Activated CD4-positive, alpha-beta T cell treated with anti-CD3 and anti-CD28 coated beads, Interleukin-2, amount 10 ng/mL, durations not matched to agents 7 days and 5 days (primary cell): ENCODE measurements at regions not wholly inside any gene's neighbourhood (a gene's known extent, or its start where the extent isn't known, plus 50 kb on each side); places are given as distances from the start of the nearest gene placed in this dataset.

Source experiments
- CTCF ChIA-PET: fragments of 350-600 bp; sonication (Branson Sonifier 250); formaldehyde crosslinking; loops from one replicate; lab custom pipeline; 2021; ENCODE audit warnings: antibody characterized with exemption; lab: Charles Lee
- POLR2A ChIA-PET: fragments of 350-600 bp; sonication (Branson Sonifier 250); formaldehyde crosslinking; loops from one replicate; lab custom pipeline; 2021; ENCODE audit warnings: antibody characterized with exemption; lab: Charles Lee
- DNase-seq: peaks from one replicate; pipeline ENCODE4 v3.0.0-alpha.2; 2020
- H3K27ac Mint-ChIP-seq: one replicate; pipeline ENCODE4 v1.8.0; 2021; ENCODE audit warnings: mild to moderate bottlenecking, moderate library complexity, mixed read lengths
- H3K27me3 Mint-ChIP-seq: one replicate; pipeline ENCODE4 v1.8.0; 2021; ENCODE audit warnings: mixed read lengths
- H3K36me3 Mint-ChIP-seq: one replicate; pipeline ENCODE4 v1.8.0; 2021; ENCODE audit warnings: low read depth, mixed read lengths
- H3K4me1 Mint-ChIP-seq: one replicate; pipeline ENCODE4 v1.8.0; 2021; ENCODE audit warnings: mixed read lengths
- H3K4me3 Mint-ChIP-seq: one replicate; pipeline ENCODE4 v1.8.0; 2021; ENCODE audit warnings: mild to moderate bottlenecking, moderate library complexity, mixed read lengths
- H3K9me3 Mint-ChIP-seq: one replicate; pipeline ENCODE4 v1.8.0; 2021; ENCODE audit warnings: mixed read lengths

- ChIA-PET CTCF (no interaction called here), POLR2A (no interaction called here)
- Mint-ChIP-seq H3K4me1 (no peaks in the 10 kb centered on the region), H3K27ac (no peak overlapping the region), H3K36me3 (no peaks in the 10 kb centered on the region), H3K9me3 (peaks cover 2% of the 10 kb centered on the region), H3K4me3 (no peak overlapping the region), H3K27me3 (no peaks in the 10 kb centered on the region)
- no peak for DNase-seq
These were observed 206.5 kb upstream of the PGR start for GRCh38 chr11:101336155-101336554.

- ChIA-PET POLR2A (no interaction called here), CTCF (no interaction called here)
- H3K4me3 Mint-ChIP-seq: no peak overlapping the region
- H3K4me1 Mint-ChIP-seq: no peaks in the 10 kb centered on the region
- DNase-seq: no peak
- H3K27ac Mint-ChIP-seq: no peak overlapping the region
- no peaks in the 10 kb centered on the region for H3K36me3 Mint-ChIP-seq
- H3K9me3 Mint-ChIP-seq: peaks cover 6% of the 10 kb centered on the region
- no peaks in the 10 kb centered on the region for H3K27me3 Mint-ChIP-seq
These were observed 205.0 kb upstream of the PGR start for GRCh38 chr11:101334581-101334980.

GRCh38 chr11:101331411-101331810, 201.8 kb upstream of the PGR start:
- Mint-ChIP-seq H3K27ac (no peak overlapping the region), H3K36me3 (no peaks in the 10 kb centered on the region), H3K27me3 (no peaks in the 10 kb centered on the region), H3K4me3 (no peak overlapping the region), H3K9me3 (peaks cover 3% of the 10 kb centered on the region), H3K4me1 (no peaks in the 10 kb centered on the region)
- ChIA-PET POLR2A (no interaction called here), CTCF (no interaction called here)
- DNase-seq: no peak

- H3K27ac Mint-ChIP-seq: no peak overlapping the region
- H3K9me3 Mint-ChIP-seq: peaks cover 3% of the 10 kb centered on the region
- no peaks in the 10 kb centered on the region for H3K36me3 Mint-ChIP-seq
- ChIA-PET CTCF (no interaction called here), POLR2A (no interaction called here)
- H3K27me3 Mint-ChIP-seq: no peaks in the 10 kb centered on the region
- no peaks in the 10 kb centered on the region for H3K4me1 Mint-ChIP-seq
- DNase-seq: no peak
- H3K4me3 Mint-ChIP-seq: no peak overlapping the region
These were observed 198.3 kb upstream of the PGR start for GRCh38 chr11:101327908-101328307.

- no peaks in the 10 kb centered on the region for H3K27me3 Mint-ChIP-seq
- DNase-seq: no peak
- no peaks in the 10 kb centered on the region for H3K4me1 Mint-ChIP-seq
- no peaks in the 10 kb centered on the region for H3K36me3 Mint-ChIP-seq
- H3K4me3 Mint-ChIP-seq: no peak overlapping the region
- H3K27ac Mint-ChIP-seq: no peak overlapping the region
- H3K9me3 Mint-ChIP-seq: peaks cover 3% of the 10 kb centered on the region
- ChIA-PET CTCF (no interaction called here), POLR2A (no interaction called here)
These were observed 196.5 kb upstream of the PGR start for GRCh38 chr11:101326141-101326540.

GRCh38 chr11:101323997-101324396, 194.4 kb upstream of the PGR start:
- H3K27me3 Mint-ChIP-seq: no peaks in the 10 kb centered on the region
- no peak overlapping the region for H3K4me3 Mint-ChIP-seq
- no peaks in the 10 kb centered on the region for H3K36me3 Mint-ChIP-seq
- DNase-seq: no peak
- ChIA-PET POLR2A (no interaction called here), CTCF (no interaction called here)
- no peak overlapping the region for H3K27ac Mint-ChIP-seq
- H3K9me3 Mint-ChIP-seq: peaks cover 6% of the 10 kb centered on the region
- H3K4me1 Mint-ChIP-seq: no peaks in the 10 kb centered on the region

- Mint-ChIP-seq H3K4me3 (no peak overlapping the region), H3K36me3 (no peaks in the 10 kb centered on the region), H3K27me3 (no peaks in the 10 kb centered on the region), H3K27ac (no peak overlapping the region), H3K4me1 (no peaks in the 10 kb centered on the region), H3K9me3 (peaks cover 8% of the 10 kb centered on the region)
- no peak for DNase-seq
- ChIA-PET POLR2A (no interaction called here), CTCF (no interaction called here)
These were observed 191.6 kb upstream of the PGR start for GRCh38 chr11:101321222-101321621.

GRCh38 chr11:101306721-101307120, 177.1 kb upstream of the PGR start:
- CTCF ChIA-PET: no interaction called here
- Mint-ChIP-seq H3K4me3 (no peak overlapping the region), H3K4me1 (no peaks in the 10 kb centered on the region), H3K27me3 (no peaks in the 10 kb centered on the region), H3K36me3 (no peaks in the 10 kb centered on the region), H3K27ac (no peak overlapping the region), H3K9me3 (no peaks in the 10 kb centered on the region)
- POLR2A ChIA-PET: no interaction called here
- DNase-seq: no peak

- Mint-ChIP-seq H3K9me3 (peaks cover 2% of the 10 kb centered on the region), H3K27me3 (no peaks in the 10 kb centered on the region), H3K36me3 (no peaks in the 10 kb centered on the region), H3K4me1 (no peaks in the 10 kb centered on the region), H3K4me3 (no peak overlapping the region), H3K27ac (no peak overlapping the region)
- no peak for DNase-seq
- POLR2A ChIA-PET: no interaction called here
- CTCF ChIA-PET: no interaction called here
These were observed 175.9 kb upstream of the PGR start for GRCh38 chr11:101305496-101305895.

- no peaks in the 10 kb centered on the region for H3K36me3 Mint-ChIP-seq
- CTCF ChIA-PET: no interaction called here
- no peak overlapping the region for H3K4me3 Mint-ChIP-seq
- no peaks in the 10 kb centered on the region for H3K4me1 Mint-ChIP-seq
- no peak for DNase-seq
- H3K9me3 Mint-ChIP-seq: peaks cover 2% of the 10 kb centered on the region
- POLR2A ChIA-PET: no interaction called here
- H3K27me3 Mint-ChIP-seq: no peaks in the 10 kb centered on the region
- H3K27ac Mint-ChIP-seq: no peak overlapping the region
These were observed 169.6 kb upstream of the PGR start for GRCh38 chr11:101299210-101299609.

GRCh38 chr11:101296896-101297295, 167.3 kb upstream of the PGR start:
- H3K4me1 Mint-ChIP-seq: no peaks in the 10 kb centered on the region
- ChIA-PET CTCF (no interaction called here), POLR2A (no interaction called here)
- no peak overlapping the region for H3K4me3 Mint-ChIP-seq
- no peak overlapping the region for H3K27ac Mint-ChIP-seq
- no peaks in the 10 kb centered on the region for H3K27me3 Mint-ChIP-seq
- no peak for DNase-seq
- peaks cover 3% of the 10 kb centered on the region for H3K9me3 Mint-ChIP-seq
- H3K36me3 Mint-ChIP-seq: no peaks in the 10 kb centered on the region

GRCh38 chr11:101292661-101293240, 163.1 kb upstream of the PGR start:
- Mint-ChIP-seq H3K4me1 (no peaks in the 10 kb centered on the region), H3K27me3 (no peaks in the 10 kb centered on the region), H3K27ac (no peak overlapping the region), H3K36me3 (no peaks in the 10 kb centered on the region), H3K9me3 (peaks cover 11% of the 10 kb centered on the region), H3K4me3 (no peak overlapping the region)
- ChIA-PET CTCF (no interaction called here), POLR2A (no interaction called here)
- DNase-seq: no peak

- Mint-ChIP-seq H3K9me3 (peaks cover 11% of the 10 kb centered on the region), H3K36me3 (no peaks in the 10 kb centered on the region), H3K4me1 (no peaks in the 10 kb centered on the region), H3K27me3 (no peaks in the 10 kb centered on the region), H3K27ac (no peak overlapping the region), H3K4me3 (no peak overlapping the region)
- ChIA-PET POLR2A (no interaction called here), CTCF (no interaction called here)
- no peak for DNase-seq
These were observed 161.7 kb upstream of the PGR start for GRCh38 chr11:101291279-101291678.

- DNase-seq: no peak
- Mint-ChIP-seq H3K4me1 (no peaks in the 10 kb centered on the region), H3K27me3 (no peaks in the 10 kb centered on the region), H3K36me3 (no peaks in the 10 kb centered on the region), H3K9me3 (peaks cover 11% of the 10 kb centered on the region), H3K4me3 (no peak overlapping the region), H3K27ac (no peak overlapping the region)
- CTCF ChIA-PET: no interaction called here
- POLR2A ChIA-PET: no interaction called here
These were observed 158.8 kb upstream of the PGR start for GRCh38 chr11:101288392-101288791.
